Fibroblast of mammary gland (primary cell): ENCODE measurements at regions not wholly inside any gene's neighbourhood (a gene's known extent, or its start where the extent isn't known, plus 50 kb on each side); places are given as distances from the start of the nearest gene placed in this dataset.

Source experiments
- DNase-seq: peaks from one replicate; pipeline ENCODE4 v3.0.0-alpha.2; 2010; ENCODE audit warnings: low read depth
- H3K4me3 ChIP-seq: 2 replicates; pipeline ENCODE4 v1.5.1; 2011; ENCODE audit warnings: low read depth, mild to moderate bottlenecking, low read length, moderate library complexity; ENCODE audit not compliant: control insufficient read depth
- CTCF ChIP-seq: conservative IDR thresholded peaks from 2 replicates; pipeline ENCODE4 v1.5.1; 2011; ENCODE audit warnings: low read depth, low read length, inconsistent platforms; ENCODE audit not compliant: control insufficient read depth, insufficient read depth

GRCh38 chr1:221620437-221621384, 121.2 kb downstream of the DUSP10 start:
- DNase-seq = peak; percentile 66
- TF ChIP-seq CTCF = no peak

GRCh38 chr1:221621683-221622082, 120.2 kb downstream of the DUSP10 start:
- no peak overlapping the region for H3K4me3 ChIP-seq
- DNase-seq = no peak
- no peak for TF ChIP-seq CTCF

More at GRCh38 chr1:221620437-221621384, 121.2 kb downstream of the DUSP10 start:
- no peak overlapping the region for H3K4me3 ChIP-seq

- no peak for DNase-seq
- TF ChIP-seq CTCF = no peak
- H3K4me3 ChIP-seq = no peak overlapping the region
These were observed 119.5 kb downstream of the DUSP10 start for GRCh38 chr1:221622389-221622788.

GRCh38 chr1:221625026-221625425, 116.9 kb downstream of the DUSP10 start:
- DNase-seq = no peak
- H3K4me3 ChIP-seq = no peak overlapping the region
- no peak for TF ChIP-seq CTCF

GRCh38 chr1:221626041-221626440, 115.8 kb downstream of the DUSP10 start:
- no peak for TF ChIP-seq CTCF
- no peak for DNase-seq
- H3K4me3 ChIP-seq = no peak overlapping the region

- no peak for TF ChIP-seq CTCF
- H3K4me3 ChIP-seq = no peak overlapping the region
- no peak for DNase-seq
These were observed 111.7 kb downstream of the DUSP10 start for GRCh38 chr1:221630236-221630635.
